Muscle of leg (tissue), 3 donors: ENCODE measurements at regions not wholly inside any gene's neighbourhood (a gene's known extent, or its start where the extent isn't known, plus 50 kb on each side); places are given as distances from the start of the nearest gene placed in this dataset.
A peak's percentile ranks its signal among the peaks of the same experiment; 100 is the strongest.
"Not testable (repeated sequence)": the region's sequence is repeated elsewhere in the genome, so short reads cannot be mapped to it uniquely, and the experiment has no call there.

Source experiments
- DNase-seq: peaks from one replicate; pipeline ENCODE4 v3.0.0; 2013
- H3K27ac ChIP-seq: one replicate; pipeline ENCODE4 v1.5.1; 2013; ENCODE audit warnings: mild to moderate bottlenecking, low read length, control low read depth
- H3K27me3 ChIP-seq: one replicate; pipeline ENCODE4 v1.6.1; 2013; ENCODE audit warnings: low read length; ENCODE audit not compliant: control insufficient read depth, insufficient read depth
- H3K36me3 ChIP-seq: one replicate; pipeline ENCODE4 v1.6.1; 2013; ENCODE audit warnings: low read length; ENCODE audit not compliant: control insufficient read depth, insufficient read depth
- H3K4me1 ChIP-seq: one replicate; pipeline ENCODE4 v1.6.1; 2013; ENCODE audit warnings: low read length; ENCODE audit not compliant: control insufficient read depth, insufficient read depth
- H3K4me3 ChIP-seq: one replicate; pipeline ENCODE4 v1.5.1; 2013; ENCODE audit warnings: low read length, control low read depth
- H3K9me3 ChIP-seq: replicated peaks from 2 replicates; pipeline ENCODE4 v1.6.1; 2013; ENCODE audit warnings: low read depth, low read length; ENCODE audit not compliant: control insufficient read depth
- WGBS: methylation state at CpG from one replicate; pipeline ENCODE4 v1.1.5; 2013; ENCODE audit warnings: missing lambda C conversion rate; ENCODE audit not compliant: insufficient coverage; 5-methylcytosine and 5-hydroxymethylcytosine counted together

DNA sequence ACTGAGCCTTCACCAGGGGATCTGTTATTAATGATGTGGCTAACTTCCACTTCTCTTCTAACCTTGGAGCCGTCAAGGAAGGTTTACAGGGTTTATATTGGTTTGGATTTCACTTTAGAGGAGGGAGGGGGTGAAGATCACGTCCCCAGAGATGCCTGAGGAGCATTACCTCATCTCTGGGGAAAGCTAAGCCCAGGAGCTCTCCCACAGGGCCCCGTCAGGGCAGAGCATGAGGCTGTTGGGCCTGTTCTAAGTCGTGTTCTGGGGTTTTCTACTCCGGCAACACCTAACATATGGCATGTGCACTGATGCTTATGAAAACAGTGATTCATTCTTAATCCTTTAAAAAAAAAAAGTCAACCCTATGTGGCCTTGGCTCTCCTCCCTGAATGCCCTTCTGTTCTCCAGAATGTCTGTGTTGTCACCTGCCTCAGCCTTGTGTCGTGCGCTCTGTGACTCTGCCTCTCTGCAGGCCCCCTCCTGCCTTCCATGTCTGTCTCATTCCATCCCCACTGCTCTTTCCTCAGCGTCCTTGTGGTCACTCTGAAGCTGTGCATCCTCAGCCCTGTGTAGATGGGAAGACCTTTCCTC lies 97.4 kb upstream of the JARID2 start:
- Histone ChIP-seq H3K9me3 (no peaks in the 10 kb centered on the region), H3K36me3 (no peaks in the 10 kb centered on the region), H3K4me1 (peaks cover 2% of the 10 kb centered on the region), H3K4me3 (no peak overlapping the region), H3K27me3 (peaks cover 2% of the 10 kb centered on the region), H3K27ac (no peak overlapping the region)
- WGBS: 53% methylated on average over 3 of the region's 8 CpGs
- peak; percentile 25 for DNase-seq

- no peak for DNase-seq
- Histone ChIP-seq H3K4me1 (peaks cover 2% of the 10 kb centered on the region), H3K27me3 (peaks cover 2% of the 10 kb centered on the region), H3K36me3 (no peaks in the 10 kb centered on the region), H3K27ac (no peak overlapping the region), H3K4me3 (no peak overlapping the region), H3K9me3 (no peaks in the 10 kb centered on the region)
- 100% methylated on average over 1 of the region's 2 CpGs for WGBS
Measured at GRCh38 chr6:15150207-15150606, 95.7 kb upstream of the JARID2 start.

DNA sequence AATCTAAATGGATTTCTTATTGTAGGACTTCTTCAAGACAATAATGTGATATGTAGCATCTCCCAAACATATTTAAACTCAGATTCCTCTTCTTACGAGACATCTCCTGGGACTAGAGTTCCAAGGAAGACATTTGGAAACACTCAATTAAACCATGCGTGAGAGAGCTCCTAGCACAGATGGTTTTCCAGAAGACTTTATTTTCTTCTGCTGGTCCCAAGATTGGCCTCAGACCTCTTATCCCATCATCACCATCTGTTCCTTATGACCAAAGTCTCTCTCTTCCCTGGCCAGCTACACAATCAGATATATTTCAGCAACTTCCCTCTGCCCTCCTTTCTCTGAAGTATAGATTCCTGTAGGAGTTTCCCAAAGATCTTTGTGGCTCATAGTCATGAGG lies 93.2 kb upstream of the JARID2 start:
- Histone ChIP-seq H3K27me3 (peaks cover 2% of the 10 kb centered on the region), H3K36me3 (no peaks in the 10 kb centered on the region), H3K4me1 (peaks cover 2% of the 10 kb centered on the region), H3K4me3 (no peak overlapping the region), H3K9me3 (no peaks in the 10 kb centered on the region), H3K27ac (no peak overlapping the region)
- peak; percentile 75 for DNase-seq
- 44% methylated on average over 2 of the region's 2 CpGs for WGBS

DNA sequence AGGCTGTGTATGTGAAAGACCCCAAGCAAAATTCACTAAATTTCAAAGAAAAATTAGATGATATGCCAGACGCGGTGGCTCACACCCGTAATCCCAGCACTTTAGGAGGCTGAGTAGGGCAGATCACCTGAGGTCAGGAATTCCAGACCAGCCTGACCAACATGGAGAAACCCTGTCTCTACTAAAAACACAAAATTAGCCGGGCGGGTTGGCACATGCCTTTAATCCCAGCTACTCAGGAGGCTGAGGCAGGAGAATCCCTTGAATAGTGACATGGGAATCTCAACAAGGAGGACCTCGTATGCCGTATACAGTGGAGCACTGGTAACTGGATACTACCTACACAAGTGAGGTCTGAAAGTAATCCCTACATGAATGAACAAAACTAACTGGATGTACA lies 92.7 kb upstream of the JARID2 start:
- H3K9me3 ChIP-seq: no peaks in the 10 kb centered on the region
- H3K4me1 ChIP-seq: peaks cover 2% of the 10 kb centered on the region
- peaks cover 2% of the 10 kb centered on the region for H3K27me3 ChIP-seq
- no peak overlapping the region for H3K4me3 ChIP-seq
- H3K27ac ChIP-seq: no peak overlapping the region
- DNase-seq: no peak
- 87% methylated on average over 3 of the region's 7 CpGs for WGBS
- no peaks in the 10 kb centered on the region for H3K36me3 ChIP-seq

DNA sequence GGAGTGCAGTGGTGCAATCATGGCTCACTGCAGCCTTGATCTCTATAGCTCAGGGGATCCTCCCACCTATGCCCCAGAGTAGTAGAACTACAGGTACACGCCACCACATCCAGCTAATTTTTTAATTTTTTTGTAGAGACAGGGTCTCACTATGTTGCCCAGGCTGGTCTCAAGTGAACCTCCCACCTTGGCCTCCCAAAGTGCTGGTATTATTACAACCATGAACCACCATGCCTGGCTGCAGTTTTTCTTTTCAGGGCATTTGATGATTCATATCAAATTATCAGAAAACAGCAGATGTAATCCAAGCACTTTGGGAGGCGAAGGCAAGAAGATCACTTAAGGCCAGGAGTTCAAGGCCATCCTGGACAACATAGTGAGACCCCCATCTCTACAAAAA lies 88.4 kb upstream of the JARID2 start:
- Histone ChIP-seq H3K9me3 (no peaks in the 10 kb centered on the region), H3K27ac (no peak overlapping the region), H3K36me3 (no peaks in the 10 kb centered on the region), H3K4me3 (no peak overlapping the region), H3K4me1 (no peaks in the 10 kb centered on the region), H3K27me3 (no peaks in the 10 kb centered on the region)
- DNase-seq: no peak
- no CpG with 5 or more reads among the region's 2 CpGs for WGBS

- 86% methylated on average over 1 of the region's 10 CpGs for WGBS
- H3K36me3 ChIP-seq: no peaks in the 10 kb centered on the region
Measured at GRCh38 chr6:15158821-15159619, 86.8 kb upstream of the JARID2 start.

GRCh38 chr6:15160812-15161211 lies 85.1 kb upstream of the JARID2 start:
- Histone ChIP-seq H3K27me3 (no peaks in the 10 kb centered on the region), H3K27ac (no peak overlapping the region), H3K4me1 (no peaks in the 10 kb centered on the region), H3K9me3 (no peaks in the 10 kb centered on the region), H3K4me3 (no peak overlapping the region), H3K36me3 (no peaks in the 10 kb centered on the region)
- no CpG with 5 or more reads among the region's 2 CpGs for WGBS
- DNase-seq: no peak

More at GRCh38 chr6:15158821-15159619, 86.8 kb upstream of the JARID2 start:
- no peaks in the 10 kb centered on the region for H3K27me3 ChIP-seq
- DNase-seq: no peak
- H3K4me3 ChIP-seq: no peak overlapping the region
- no peaks in the 10 kb centered on the region for H3K4me1 ChIP-seq
- H3K27ac ChIP-seq: no peak overlapping the region
- no peaks in the 10 kb centered on the region for H3K9me3 ChIP-seq

DNA sequence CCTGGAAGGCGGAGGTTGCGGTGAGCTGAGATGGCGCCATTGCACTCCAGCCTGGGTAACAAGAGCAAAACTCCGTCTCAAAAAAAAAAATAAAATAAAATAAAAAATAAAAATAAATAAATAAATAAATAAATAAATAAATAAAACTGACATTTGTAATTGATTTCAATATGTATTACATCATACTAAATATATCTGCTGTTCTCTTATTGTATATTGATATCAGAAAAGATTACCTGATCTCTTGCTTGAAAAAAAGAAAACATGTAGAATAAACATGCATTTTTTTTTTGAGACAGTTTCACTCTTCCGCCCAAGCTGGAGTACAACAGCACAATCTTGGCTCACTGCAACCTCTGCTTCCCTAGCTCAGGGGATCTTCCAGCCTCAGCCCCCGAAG lies 81.0 kb upstream of the JARID2 start:
- H3K27ac ChIP-seq, H3K27me3 ChIP-seq, DNase-seq, H3K36me3 ChIP-seq, H3K9me3 ChIP-seq, H3K4me1 ChIP-seq, H3K4me3 ChIP-seq: not testable (repeated sequence)
- WGBS: no CpG with 5 or more reads among the region's 6 CpGs

DNA sequence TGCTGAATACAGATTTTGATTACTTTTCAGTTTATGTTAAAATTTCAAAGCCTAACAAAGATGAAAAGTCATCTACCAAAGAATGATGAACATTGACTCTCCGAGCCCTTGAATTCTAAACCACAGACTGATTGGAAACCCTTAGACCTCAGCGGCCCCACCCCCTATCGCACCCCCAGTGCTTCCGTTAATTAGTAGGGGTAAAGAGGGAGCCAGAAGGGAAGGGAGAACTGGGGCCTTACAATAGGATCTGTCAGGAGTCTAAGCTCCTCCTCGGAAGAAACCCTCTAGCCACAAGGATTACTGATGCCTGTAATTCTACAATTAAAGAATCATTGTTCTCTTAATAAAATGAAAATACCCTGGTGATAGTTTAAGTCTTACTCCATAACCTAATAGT lies 79.7 kb upstream of the JARID2 start:
- no CpG with 5 or more reads among the region's 5 CpGs for WGBS
- H3K27ac ChIP-seq: no peak overlapping the region

GRCh38 chr6:15170126-15170525 lies 75.7 kb upstream of the JARID2 start:
- Histone ChIP-seq H3K27ac (no peak overlapping the region), H3K9me3 (no peaks in the 10 kb centered on the region), H3K36me3 (no peaks in the 10 kb centered on the region), H3K4me1 (no peaks in the 10 kb centered on the region), H3K4me3 (no peak overlapping the region), H3K27me3 (peaks cover 2% of the 10 kb centered on the region)
- WGBS: 88% methylated on average over 6 of the region's 8 CpGs
- DNase-seq: no peak

More for the DNA sequence above, 79.7 kb upstream of the JARID2 start:
- DNase-seq: no peak
- Histone ChIP-seq H3K4me1 (no peaks in the 10 kb centered on the region), H3K36me3 (no peaks in the 10 kb centered on the region), H3K27me3 (no peaks in the 10 kb centered on the region), H3K4me3 (no peak overlapping the region), H3K9me3 (no peaks in the 10 kb centered on the region)
